H9 (cell line): ENCODE measurements at regions not wholly inside any gene's neighbourhood (a gene's known extent, or its start where the extent isn't known, plus 50 kb on each side); places are given as distances from the start of the nearest gene placed in this dataset.

ENCODE experiments used
- DNase-seq: peaks from one replicate; pipeline ENCODE4 v3.0.0-alpha.2; 2017
- H2AFZ ChIP-seq: one replicate; pipeline ENCODE4 v1.6.1; 2013; ENCODE audit warnings: mild to moderate bottlenecking, low read length, control low read depth, moderate library complexity
- H2AK5ac ChIP-seq: 2 replicates; pipeline ENCODE4 v1.6.1; 2013; ENCODE audit warnings: low read length, control low read depth, mixed read lengths; ENCODE audit not compliant: insufficient read length
- H2BK120ac ChIP-seq: one replicate; pipeline ENCODE4 v1.6.1; 2013; ENCODE audit warnings: low read depth, mild to moderate bottlenecking, low read length, control low read depth, inconsistent platforms; ENCODE audit not compliant: poor library complexity, severe bottlenecking
- H2BK12ac ChIP-seq: 2 replicates; pipeline ENCODE4 v1.6.1; 2013; ENCODE audit warnings: low read length, control low read depth, mixed read lengths, low read depth; ENCODE audit not compliant: insufficient read length
- H2BK15ac ChIP-seq: 2 replicates; pipeline ENCODE4 v1.6.1; 2013; ENCODE audit warnings: low read depth, low read length, control low read depth
- H2BK20ac ChIP-seq: one replicate; pipeline ENCODE4 v1.6.1; 2013; ENCODE audit warnings: low read depth, mild to moderate bottlenecking, low read length, control low read depth, inconsistent platforms; ENCODE audit not compliant: poor library complexity, severe bottlenecking
- H2BK5ac ChIP-seq: 2 replicates; pipeline ENCODE4 v1.6.1; 2013; ENCODE audit warnings: low read length, control low read depth, mixed read lengths; ENCODE audit not compliant: insufficient read length
- H3K14ac ChIP-seq: 2 replicates; pipeline ENCODE4 v1.6.1; 2013; ENCODE audit warnings: low read length, control low read depth; ENCODE audit not compliant: insufficient read depth
- H3K18ac ChIP-seq: 2 replicates; pipeline ENCODE4 v1.6.1; 2013; ENCODE audit warnings: low read depth, mild to moderate bottlenecking, mixed read lengths, low read length, control low read depth; ENCODE audit not compliant: insufficient read length
- H3K23ac ChIP-seq: 2 replicates; pipeline ENCODE4 v1.6.1; 2013; ENCODE audit warnings: low read length, control low read depth, mixed read lengths, low read depth; ENCODE audit not compliant: insufficient read length
- H3K23me2 ChIP-seq: 2 replicates; pipeline ENCODE4 v1.6.1; 2013; ENCODE audit warnings: low read depth, mild to moderate bottlenecking, mixed read lengths, low read length, control low read depth; ENCODE audit not compliant: insufficient read length, poor library complexity, severe bottlenecking
- H3K27ac ChIP-seq: 2 replicates; pipeline ENCODE4 v1.5.1; 2013; ENCODE audit warnings: low read length, control low read depth, mixed read lengths, low read depth; ENCODE audit not compliant: insufficient read length
- H3K27me3 ChIP-seq: 2 replicates; pipeline ENCODE4 v1.6.1; 2013; ENCODE audit warnings: low read length, control low read depth, inconsistent platforms; ENCODE audit not compliant: insufficient read depth
- H3K4ac ChIP-seq: 2 replicates; pipeline ENCODE4 v1.6.1; 2013; ENCODE audit warnings: low read depth, mild to moderate bottlenecking, control low read depth, inconsistent platforms, low read length, moderate library complexity
- H3K4me1 ChIP-seq: 2 replicates; pipeline ENCODE4 v1.6.1; 2013; ENCODE audit warnings: low read length, control low read depth, inconsistent platforms; ENCODE audit not compliant: insufficient read depth
- H3K4me2 ChIP-seq: 2 replicates; pipeline ENCODE4 v1.6.1; 2013; ENCODE audit warnings: low read length, control low read depth, mixed read lengths; ENCODE audit not compliant: insufficient read length, insufficient read depth
- H3K56ac ChIP-seq: 2 replicates; pipeline ENCODE4 v1.6.1; 2013; ENCODE audit warnings: low read depth, mild to moderate bottlenecking, mixed read lengths, low read length, control low read depth; ENCODE audit not compliant: insufficient read length
- H3K79me1 ChIP-seq: 2 replicates; pipeline ENCODE4 v1.6.1; 2013; ENCODE audit warnings: low read depth, mild to moderate bottlenecking, moderate library complexity, low read length, control low read depth, inconsistent platforms; ENCODE audit not compliant: insufficient read depth, poor library complexity, severe bottlenecking
- H3K79me2 ChIP-seq: 2 replicates; pipeline ENCODE4 v1.6.1; 2013; ENCODE audit warnings: low read length, control low read depth, inconsistent platforms; ENCODE audit not compliant: insufficient read depth
- H3K9ac ChIP-seq: 2 replicates; pipeline ENCODE4 v1.6.1; 2013; ENCODE audit warnings: low read length, control low read depth, mixed read lengths; ENCODE audit not compliant: insufficient read length; ENCODE audit errors: extremely low read depth
- H3K9me3 ChIP-seq: one replicate; pipeline ENCODE4 v1.6.1; 2013; ENCODE audit warnings: low read depth, low read length, inconsistent platforms; ENCODE audit not compliant: control insufficient read depth
- H3T11ph ChIP-seq: one replicate; pipeline ENCODE4 v1.6.1; 2013; ENCODE audit warnings: mild to moderate bottlenecking, low read length, control low read depth, inconsistent platforms
- H4K20me1 ChIP-seq: one replicate; pipeline ENCODE4 v1.6.1; 2013; ENCODE audit not compliant: control insufficient read depth, insufficient read length, insufficient read depth
- H4K5ac ChIP-seq: 2 replicates; pipeline ENCODE4 v1.6.1; 2013; ENCODE audit warnings: low read depth, mild to moderate bottlenecking, mixed read lengths, low read length, control low read depth; ENCODE audit not compliant: insufficient read length
- H4K8ac ChIP-seq: replicated peaks from 2 replicates; pipeline ENCODE4 v1.6.1; 2013; ENCODE audit warnings: low read length, control low read depth, mixed read lengths, low read depth; ENCODE audit not compliant: insufficient read length
- H4K91ac ChIP-seq: 2 replicates; pipeline ENCODE4 v1.6.1; 2013; ENCODE audit warnings: low read depth, mild to moderate bottlenecking, moderate library complexity, mixed read lengths, low read length, control low read depth; ENCODE audit not compliant: insufficient read length
- H3K27ac Mint-ChIP-seq, 3 experiments: 2 replicates in 2 of 3; 3 replicates in 1 of 3; pipeline ENCODE4 v1.8.0; 2020 to 2021; ENCODE audit warnings: mixed read lengths in 3 of 3, mild to moderate bottlenecking in 1 of 3, moderate library complexity in 1 of 3
- H3K27me3 Mint-ChIP-seq: 2 replicates; pipeline ENCODE4 v1.8.0; 2021; ENCODE audit warnings: low read depth, mild to moderate bottlenecking, moderate library complexity, mixed read lengths
- H3K36me3 Mint-ChIP-seq, 3 experiments: 2 replicates in 2 of 3; 3 replicates in 1 of 3; pipeline ENCODE4 v1.8.0; 2020 to 2021; ENCODE audit warnings: low read depth in 3 of 3, mixed read lengths in 3 of 3; ENCODE audit not compliant: insufficient read depth in 1 of 3
- H3K4me1 Mint-ChIP-seq, 2 experiments: 2 replicates each; pipeline ENCODE4 v1.8.0; 2020; ENCODE audit warnings: mixed read lengths in 2 of 2
- H3K4me3 Mint-ChIP-seq, 2 experiments: 2 replicates in 1 of 2; 3 replicates in 1 of 2; pipeline ENCODE4 v1.8.0; 2020 to 2021; ENCODE audit warnings: mild to moderate bottlenecking in 2 of 2, mixed read lengths in 2 of 2, moderate library complexity in 1 of 2
- H3K9me3 Mint-ChIP-seq, 2 experiments: 2 replicates in 1 of 2; 3 replicates in 1 of 2; pipeline ENCODE4 v1.8.0; 2020; ENCODE audit warnings: mild to moderate bottlenecking in 2 of 2, mixed read lengths in 2 of 2, moderate library complexity in 1 of 2
- WGBS: extraction: QIAGEN DNeasy Blood & Tissue Kit; methylation state at CpG from one replicate; pipeline ENCODE4 v1.1.7; 2013; ENCODE audit warnings: missing lambda C conversion rate, low lambda C conversion rate, mixed read lengths; ENCODE audit not compliant: insufficient read length; ENCODE audit errors: extremely low coverage; 5-methylcytosine and 5-hydroxymethylcytosine counted together
- TF ChIP-seq, protein P1 (sequence below): fragments of 200-600 bp; sonication (generic); conservative IDR thresholded peaks from 3 replicates; pipeline ENCODE4 v1.8.0; 2021; ENCODE audit warnings: antibody characterized with exemption, mild to moderate bottlenecking

DNA sequence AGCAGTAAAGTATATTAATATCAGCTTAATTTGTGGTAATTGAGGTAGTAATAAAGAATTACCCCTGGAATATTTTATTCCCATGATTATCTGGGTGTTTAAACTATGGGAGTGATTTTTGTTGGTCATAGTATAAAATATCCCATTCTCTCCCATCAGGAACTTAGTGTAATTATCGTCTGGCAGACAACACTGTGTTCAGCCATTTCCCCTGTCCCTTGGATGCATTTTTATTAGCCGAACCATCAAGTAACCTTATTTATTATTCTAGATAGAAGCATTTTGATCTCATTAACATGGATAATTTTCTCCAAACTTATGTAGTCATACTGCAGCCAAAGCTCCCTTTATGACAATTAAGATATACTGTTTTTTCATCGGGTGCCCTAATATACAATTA, 320.8 kb downstream of the MAT2B start:
- no peak overlapping the region for H2BK12ac ChIP-seq
- no peaks in the 10 kb centered on the region for H3K27me3 ChIP-seq
- H3K27me3 Mint-ChIP-seq = no peaks in the 10 kb centered on the region
- no peak overlapping the region for H2AK5ac ChIP-seq
- H4K91ac ChIP-seq = no peak overlapping the region
- H2BK15ac ChIP-seq = no peak overlapping the region
- H3K18ac ChIP-seq = no peak overlapping the region
- no peaks in the 10 kb centered on the region for H3K9me3 ChIP-seq
- no peaks in the 10 kb centered on the region for H3K4me1 ChIP-seq
- H3K14ac ChIP-seq = no peak overlapping the region
- H4K20me1 ChIP-seq = no peaks in the 10 kb centered on the region
- H2BK5ac ChIP-seq = no peak overlapping the region
- no peak overlapping the region for H3K4me2 ChIP-seq
- peaks cover 0 to 3% of the 10 kb centered on the region in 2 experiments; a peak in 1 of 5 replicates for H3K9me3 Mint-ChIP-seq
- TF ChIP-seq, protein P1, sequence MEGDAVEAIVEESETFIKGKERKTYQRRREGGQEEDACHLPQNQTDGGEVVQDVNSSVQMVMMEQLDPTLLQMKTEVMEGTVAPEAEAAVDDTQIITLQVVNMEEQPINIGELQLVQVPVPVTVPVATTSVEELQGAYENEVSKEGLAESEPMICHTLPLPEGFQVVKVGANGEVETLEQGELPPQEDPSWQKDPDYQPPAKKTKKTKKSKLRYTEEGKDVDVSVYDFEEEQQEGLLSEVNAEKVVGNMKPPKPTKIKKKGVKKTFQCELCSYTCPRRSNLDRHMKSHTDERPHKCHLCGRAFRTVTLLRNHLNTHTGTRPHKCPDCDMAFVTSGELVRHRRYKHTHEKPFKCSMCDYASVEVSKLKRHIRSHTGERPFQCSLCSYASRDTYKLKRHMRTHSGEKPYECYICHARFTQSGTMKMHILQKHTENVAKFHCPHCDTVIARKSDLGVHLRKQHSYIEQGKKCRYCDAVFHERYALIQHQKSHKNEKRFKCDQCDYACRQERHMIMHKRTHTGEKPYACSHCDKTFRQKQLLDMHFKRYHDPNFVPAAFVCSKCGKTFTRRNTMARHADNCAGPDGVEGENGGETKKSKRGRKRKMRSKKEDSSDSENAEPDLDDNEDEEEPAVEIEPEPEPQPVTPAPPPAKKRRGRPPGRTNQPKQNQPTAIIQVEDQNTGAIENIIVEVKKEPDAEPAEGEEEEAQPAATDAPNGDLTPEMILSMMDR = no peak
- H3K79me2 ChIP-seq = no peaks in the 10 kb centered on the region
- peaks cover 0 to 2% of the 10 kb centered on the region in 2 experiments; a peak in 1 of 4 replicates for H3K4me1 Mint-ChIP-seq
- H3K4me3 Mint-ChIP-seq = no peak overlapping the region
- no peaks in the 10 kb centered on the region for H3K23me2 ChIP-seq
- H2BK120ac ChIP-seq = no peak overlapping the region
- no peak overlapping the region for H2BK20ac ChIP-seq
- H3K23ac ChIP-seq = no peak overlapping the region
- no peak overlapping the region for H3K9ac ChIP-seq
- no peak overlapping the region for H3K27ac ChIP-seq
- H3K36me3 Mint-ChIP-seq = no peaks in the 10 kb centered on the region
- no peaks in the 10 kb centered on the region for H3K79me1 ChIP-seq
- no peak overlapping the region for H3K27ac Mint-ChIP-seq
- H2AFZ ChIP-seq = no peak overlapping the region
- H3T11ph ChIP-seq = no peak overlapping the region
- H4K8ac ChIP-seq = no peak overlapping the region
- H4K5ac ChIP-seq = no peak overlapping the region
- no peak for DNase-seq
- H3K56ac ChIP-seq = no peak overlapping the region
- no peak overlapping the region for H3K4ac ChIP-seq
- WGBS = no CpG with 5 or more reads among the region's 3 CpGs
